Caki2 (cell line): ENCODE measurements at regions not wholly inside any gene's neighbourhood (a gene's known extent, or its start where the extent isn't known, plus 50 kb on each side); places are given as distances from the start of the nearest gene placed in this dataset.
A peak's percentile ranks its signal among the peaks of the same experiment; 100 is the strongest.
"Not testable (repeated sequence)": the region's sequence is repeated elsewhere in the genome, so short reads cannot be mapped to it uniquely, and the experiment has no call there.

ENCODE experiments used
- DNase-seq: peaks from one replicate; pipeline ENCODE4 v3.0.0-alpha.2; 2015; ENCODE audit warnings: low read depth
- in situ Hi-C: cut with HindIII; loops from 2 replicates; pipeline ENCODE4 v1.10.0; 2016; ENCODE audit warnings: low sequenced_read_pairs, low pct_unique_long_range_greater_than_20kb, mixed read lengths

- no peak for DNase-seq
- in situ Hi-C loops = no loop called here
Measured at GRCh38 chr12:19654650-19655376, 215.5 kb downstream of the AEBP2 start.

GRCh38 chr12:19657118-19657731 lies 217.9 kb downstream of the AEBP2 start:
- DNase-seq = no peak
- in situ Hi-C loops = no loop called here

DNA sequence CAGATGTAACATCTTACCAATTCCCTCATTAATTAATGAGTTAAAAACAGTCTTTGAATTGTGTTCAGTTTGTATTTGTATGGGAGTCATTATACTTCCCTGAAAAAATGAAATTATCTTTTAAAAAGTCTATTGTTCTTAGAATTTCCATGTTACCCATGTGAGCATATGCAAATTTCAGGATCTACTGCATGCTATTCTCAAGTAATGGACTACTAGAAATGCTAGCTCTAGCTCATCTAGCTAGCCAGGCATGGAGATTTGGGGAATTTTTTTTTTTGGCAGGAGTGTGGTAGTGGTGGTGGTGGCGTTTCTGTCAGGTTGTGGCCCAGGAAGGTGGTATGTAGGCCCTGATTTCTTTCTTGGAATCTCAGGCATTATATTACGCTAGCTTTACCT lies 218.4 kb downstream of the AEBP2 start:
- in situ Hi-C loops = no loop called here
- DNase-seq = no peak

DNA sequence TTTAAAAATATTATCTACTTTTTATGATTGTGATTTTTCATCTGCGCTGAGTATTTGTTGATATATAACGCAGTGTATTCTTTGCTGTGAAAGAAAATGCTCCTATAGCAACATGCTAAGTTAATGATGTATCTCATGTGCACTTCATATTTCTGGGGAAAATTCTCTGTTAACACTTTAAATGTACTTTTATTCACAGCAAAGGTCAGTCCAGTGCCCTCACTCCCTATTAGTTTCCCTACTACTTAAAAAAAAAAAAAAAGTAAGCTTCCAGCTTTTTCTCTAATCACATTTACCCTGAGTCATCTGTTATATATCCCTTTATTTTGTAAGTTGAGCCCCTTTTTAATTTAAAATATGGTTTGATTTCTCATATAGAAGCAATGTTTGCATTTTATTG lies 219.8 kb downstream of the AEBP2 start:
- in situ Hi-C loops = no loop called here
- DNase-seq = no peak

DNA sequence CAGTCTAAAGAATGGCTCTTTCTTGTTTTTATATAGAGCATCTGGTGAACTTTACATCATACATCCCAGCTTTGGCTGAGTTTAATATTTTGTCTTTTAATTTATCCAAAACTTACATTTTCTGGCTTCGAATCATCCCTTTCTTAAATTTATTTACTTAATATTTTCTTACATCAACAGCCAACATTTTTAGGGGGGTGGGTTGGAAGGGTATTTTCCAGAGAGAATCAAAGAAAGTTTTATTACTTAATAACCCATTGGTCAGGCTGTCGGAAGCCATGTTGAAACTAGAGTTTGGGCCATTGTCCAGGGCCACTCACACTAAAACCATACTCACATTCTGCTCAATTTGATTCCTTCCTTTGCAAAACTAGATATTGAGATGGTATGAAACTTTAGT lies 220.2 kb downstream of the AEBP2 start:
- DNase-seq = no peak
- in situ Hi-C loops = no loop called here

GRCh38 chr12:19665121-19665900 lies 226.0 kb downstream of the AEBP2 start:
- no peak for DNase-seq
- in situ Hi-C loops = no loop called here

DNA sequence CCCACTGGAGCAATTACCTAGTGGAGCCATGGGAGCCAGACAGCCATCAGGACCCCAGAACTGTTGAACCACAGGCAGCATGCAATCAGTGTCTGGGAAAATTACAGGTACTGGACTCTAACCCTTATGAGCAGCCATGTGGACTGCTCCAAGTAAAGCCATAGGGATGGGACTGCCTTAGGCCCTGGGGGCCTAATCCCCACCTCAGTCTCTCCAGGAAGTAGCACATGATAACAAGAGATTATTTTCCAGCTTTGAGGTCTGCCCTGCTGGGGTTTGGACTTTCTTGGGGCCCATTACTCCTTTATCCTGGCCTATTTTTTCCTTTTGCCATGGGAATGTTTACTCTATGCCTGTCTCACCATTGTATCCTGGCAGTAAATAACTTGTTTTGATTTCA lies 226.8 kb downstream of the AEBP2 start:
- no peak for DNase-seq
- in situ Hi-C loops = no loop called here

GRCh38 chr12:19669793-19670192 lies 230.5 kb downstream of the AEBP2 start:
- in situ Hi-C loops = no loop called here
- no peak for DNase-seq

DNA sequence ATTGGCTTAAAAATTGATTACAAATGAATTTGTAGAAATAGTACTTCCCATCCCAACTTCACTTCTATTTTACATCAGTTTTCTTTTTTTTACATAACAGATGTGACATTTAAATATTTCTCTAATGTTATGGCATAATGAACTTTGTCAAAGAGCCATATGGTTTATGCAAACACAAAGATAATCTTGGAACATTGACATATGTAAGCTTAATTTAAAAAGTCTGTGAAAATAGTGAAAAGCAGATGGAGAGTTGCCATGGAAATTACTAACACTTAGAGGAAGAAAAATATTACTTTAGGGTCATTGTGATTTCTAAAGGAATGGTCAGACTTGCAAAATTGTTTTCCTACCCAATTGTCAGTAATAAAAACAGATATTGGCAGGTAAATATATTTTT lies 232.4 kb downstream of the AEBP2 start:
- in situ Hi-C loops = no loop called here
- no peak for DNase-seq

DNA sequence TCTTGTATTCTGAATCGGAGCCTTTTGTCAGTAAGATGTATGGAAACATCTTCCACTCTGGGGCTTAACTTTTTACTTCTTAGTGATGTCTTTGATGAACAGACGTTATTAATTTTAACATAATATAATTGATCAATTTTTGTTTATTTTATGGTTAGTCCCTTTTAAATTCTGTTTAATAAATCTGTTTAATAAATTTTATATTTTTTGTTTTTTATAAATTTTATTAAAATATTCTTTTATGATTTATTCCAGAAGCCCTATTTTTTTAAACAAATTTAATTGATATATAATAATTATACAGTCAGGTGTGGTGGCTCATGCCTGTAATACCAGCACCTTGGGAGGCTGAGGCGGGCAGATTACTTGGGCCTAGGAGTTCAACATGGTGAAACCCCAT lies 235.1 kb downstream of the AEBP2 start:
- in situ Hi-C loops = no loop called here
- no peak for DNase-seq

DNA sequence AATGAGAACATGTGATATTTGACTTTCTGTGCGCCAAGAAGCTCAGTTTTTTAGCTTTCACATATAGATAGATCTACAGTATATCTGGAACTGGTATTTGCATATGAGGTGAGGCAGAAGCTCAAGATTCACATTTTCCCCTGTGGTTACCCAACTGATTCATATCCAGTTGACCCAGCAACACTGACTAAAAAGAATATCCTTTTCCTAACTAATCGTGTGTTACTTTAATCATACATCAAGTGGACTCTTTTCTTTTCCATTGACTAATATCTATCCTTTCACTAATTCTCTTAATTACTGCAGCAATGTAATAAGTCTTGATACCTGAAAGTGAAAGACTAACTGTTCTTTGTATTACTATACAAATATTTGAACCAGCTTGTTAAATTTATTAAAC lies 236.1 kb downstream of the AEBP2 start:
- in situ Hi-C loops = no loop called here
- DNase-seq = no peak

DNA sequence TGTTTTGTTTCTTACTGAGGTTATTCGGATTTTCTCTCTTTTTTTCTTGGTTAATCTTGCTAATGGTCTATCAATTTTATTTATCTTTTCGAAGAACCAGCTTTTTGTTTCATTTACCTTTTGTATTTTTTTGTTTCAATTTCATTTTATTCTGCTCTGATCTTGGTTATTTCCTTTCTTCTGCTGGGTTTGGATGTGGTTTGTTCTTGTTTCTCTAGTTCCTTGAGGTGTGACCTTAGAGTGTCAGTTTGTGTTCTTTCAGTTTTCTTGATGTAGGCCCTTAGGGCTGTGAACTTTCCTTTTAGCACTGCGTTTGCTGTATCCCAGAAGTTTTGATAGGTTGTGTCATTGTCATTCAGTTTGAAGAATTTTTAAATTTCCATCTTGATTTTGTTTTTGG lies 239.2 kb downstream of the AEBP2 start:
- DNase-seq, in situ Hi-C loops: not testable (repeated sequence)

DNA sequence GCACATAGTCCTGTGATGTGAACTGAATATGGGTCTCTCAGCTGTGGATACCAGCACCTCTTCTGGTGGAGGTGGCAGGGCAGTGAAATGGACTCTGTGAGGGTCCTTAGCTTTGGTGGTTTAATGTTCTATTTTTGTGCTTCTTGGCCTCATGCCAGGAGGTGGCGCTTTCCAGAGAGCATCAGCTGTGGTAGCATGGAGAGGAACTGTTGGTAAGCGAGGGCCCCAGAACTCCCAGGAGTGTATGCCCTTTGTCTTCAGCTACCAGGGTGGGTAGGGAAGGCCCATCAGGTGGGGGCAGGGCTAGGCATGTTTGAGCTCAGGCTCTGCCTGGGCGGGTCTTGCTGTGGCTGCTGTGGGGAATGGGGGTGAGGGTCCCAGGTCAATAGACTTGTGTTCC lies 241.7 kb downstream of the AEBP2 start:
- DNase-seq = no peak
- in situ Hi-C loops = no loop called here

GRCh38 chr12:19683178-19683927 lies 244.1 kb downstream of the AEBP2 start:
- DNase-seq = peak; percentile 14
- in situ Hi-C loops = no loop called here

GRCh38 chr12:19687371-19687770 lies 248.1 kb downstream of the AEBP2 start:
- in situ Hi-C loops = no loop called here
- no peak for DNase-seq

DNA sequence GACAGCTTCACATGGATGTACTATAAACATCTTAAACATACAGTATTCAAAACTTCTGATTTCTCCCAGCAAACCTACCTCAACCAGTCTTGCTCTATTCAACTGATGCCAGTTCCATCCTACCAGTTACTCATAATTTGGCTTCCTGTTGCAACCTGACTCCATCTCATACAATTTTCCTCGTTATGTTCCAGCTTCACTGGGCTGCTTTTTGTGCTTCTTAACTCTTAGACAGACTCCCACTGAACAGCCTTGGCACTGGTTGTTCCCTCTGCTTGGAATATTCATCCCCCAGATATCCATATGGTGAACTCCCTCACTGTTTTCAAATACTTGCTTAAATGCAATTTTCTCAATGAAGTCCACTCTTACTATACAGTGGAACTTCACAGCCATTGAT lies 249.2 kb downstream of the AEBP2 start:
- in situ Hi-C loops = no loop called here
- no peak for DNase-seq

GRCh38 chr12:19689226-19689625 lies 249.9 kb downstream of the AEBP2 start:
- DNase-seq = no peak
- in situ Hi-C loops = no loop called here

GRCh38 chr12:19689801-19690472 lies 250.6 kb downstream of the AEBP2 start:
- no peak for DNase-seq
- in situ Hi-C loops = no loop called here
